PC-9 (cell line): ENCODE measurements at regions not wholly inside any gene's neighbourhood (a gene's known extent, or its start where the extent isn't known, plus 50 kb on each side); places are given as distances from the start of the nearest gene placed in this dataset.

Experiments
- EZH2 ChIP-seq: fragments of 200-600 bp; sonication (generic); IDR thresholded peaks from 2 replicates; pipeline ENCODE4 v1.8.0; 2017; ENCODE audit warnings: antibody characterized with exemption, low read depth
- TF ChIP-seq, protein P1 (sequence below): fragments of 200-600 bp; sonication (generic); conservative IDR thresholded peaks from 2 replicates; pipeline ENCODE4 v1.6.1; 2017; ENCODE audit warnings: mixed run types, antibody characterized with exemption, mild to moderate bottlenecking, moderate library complexity

- TF ChIP-seq, protein P1, sequence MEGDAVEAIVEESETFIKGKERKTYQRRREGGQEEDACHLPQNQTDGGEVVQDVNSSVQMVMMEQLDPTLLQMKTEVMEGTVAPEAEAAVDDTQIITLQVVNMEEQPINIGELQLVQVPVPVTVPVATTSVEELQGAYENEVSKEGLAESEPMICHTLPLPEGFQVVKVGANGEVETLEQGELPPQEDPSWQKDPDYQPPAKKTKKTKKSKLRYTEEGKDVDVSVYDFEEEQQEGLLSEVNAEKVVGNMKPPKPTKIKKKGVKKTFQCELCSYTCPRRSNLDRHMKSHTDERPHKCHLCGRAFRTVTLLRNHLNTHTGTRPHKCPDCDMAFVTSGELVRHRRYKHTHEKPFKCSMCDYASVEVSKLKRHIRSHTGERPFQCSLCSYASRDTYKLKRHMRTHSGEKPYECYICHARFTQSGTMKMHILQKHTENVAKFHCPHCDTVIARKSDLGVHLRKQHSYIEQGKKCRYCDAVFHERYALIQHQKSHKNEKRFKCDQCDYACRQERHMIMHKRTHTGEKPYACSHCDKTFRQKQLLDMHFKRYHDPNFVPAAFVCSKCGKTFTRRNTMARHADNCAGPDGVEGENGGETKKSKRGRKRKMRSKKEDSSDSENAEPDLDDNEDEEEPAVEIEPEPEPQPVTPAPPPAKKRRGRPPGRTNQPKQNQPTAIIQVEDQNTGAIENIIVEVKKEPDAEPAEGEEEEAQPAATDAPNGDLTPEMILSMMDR, result no peak
- no peak for TF ChIP-seq EZH2
Observed at GRCh38 chr4:102174719-102175189, 170.5 kb downstream of the SLC39A8 start.
